Fibroblast of skin of left quadriceps (primary cell): ENCODE measurements at regions not wholly inside any gene's neighbourhood (a gene's known extent, or its start where the extent isn't known, plus 50 kb on each side); places are given as distances from the start of the nearest gene placed in this dataset.

Experiments
- DNase-seq, 2 experiments: peaks; one replicate each; pipeline ENCODE4 v3.0.0-alpha.2; 2013; ENCODE audit warnings: low read depth in 2 of 2

DNA sequence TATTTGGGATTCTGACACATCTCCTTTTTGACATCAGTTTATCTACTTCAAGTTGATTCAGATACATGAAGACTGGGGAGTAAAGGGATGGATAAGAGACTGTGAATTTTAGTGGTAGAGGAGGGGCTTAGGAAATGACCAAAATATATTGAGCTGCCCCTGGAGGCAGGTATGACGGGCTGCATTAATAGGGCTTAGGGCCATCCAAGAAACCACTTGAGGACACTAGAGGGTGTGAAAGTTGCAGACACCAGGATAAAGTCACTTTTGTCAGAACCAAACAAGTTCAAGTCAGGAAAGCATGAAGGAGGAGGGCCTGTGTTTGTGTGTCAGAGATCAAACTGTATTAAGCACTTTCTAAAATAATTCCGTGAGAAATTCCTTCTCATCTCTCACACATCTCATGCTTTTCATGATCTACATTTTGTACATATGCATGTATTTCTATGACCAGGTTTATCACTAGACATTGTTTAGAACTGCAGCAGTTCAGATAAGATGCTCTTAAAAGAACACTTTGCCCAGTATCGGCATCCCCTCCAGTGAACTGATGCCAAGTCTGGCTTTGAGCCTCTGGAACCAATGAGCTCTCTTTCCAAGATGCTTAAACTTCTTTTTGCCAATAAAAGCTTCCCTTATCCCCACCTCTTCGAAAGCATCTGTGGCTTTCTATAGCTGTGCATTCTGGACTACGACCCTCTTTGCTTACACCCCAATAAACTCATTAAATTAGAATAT lies 136.9 kb downstream of the SLC38A1 start:
- DNase-seq, result no peak

DNA sequence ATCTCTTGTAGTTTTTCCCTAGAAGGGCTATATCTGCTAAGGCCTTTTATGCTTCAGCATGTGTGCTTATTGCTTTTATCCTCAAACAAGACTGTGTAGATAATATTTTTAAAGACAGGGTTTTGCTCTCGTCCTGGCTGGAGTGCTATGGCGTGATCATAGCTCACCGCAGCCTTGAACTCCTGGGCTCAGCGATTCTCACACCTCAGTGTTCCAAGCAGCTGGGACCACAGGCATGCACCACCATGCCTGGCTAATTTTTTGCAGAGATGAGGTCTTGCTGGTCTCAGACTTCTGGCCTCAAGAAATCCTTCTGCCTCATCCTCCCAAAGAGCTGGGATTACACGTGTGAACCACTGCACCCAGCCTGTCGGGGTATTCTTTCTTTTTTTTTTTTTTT lies 137.3 kb upstream of the SCAF11 start:
- no peak for DNase-seq

DNA sequence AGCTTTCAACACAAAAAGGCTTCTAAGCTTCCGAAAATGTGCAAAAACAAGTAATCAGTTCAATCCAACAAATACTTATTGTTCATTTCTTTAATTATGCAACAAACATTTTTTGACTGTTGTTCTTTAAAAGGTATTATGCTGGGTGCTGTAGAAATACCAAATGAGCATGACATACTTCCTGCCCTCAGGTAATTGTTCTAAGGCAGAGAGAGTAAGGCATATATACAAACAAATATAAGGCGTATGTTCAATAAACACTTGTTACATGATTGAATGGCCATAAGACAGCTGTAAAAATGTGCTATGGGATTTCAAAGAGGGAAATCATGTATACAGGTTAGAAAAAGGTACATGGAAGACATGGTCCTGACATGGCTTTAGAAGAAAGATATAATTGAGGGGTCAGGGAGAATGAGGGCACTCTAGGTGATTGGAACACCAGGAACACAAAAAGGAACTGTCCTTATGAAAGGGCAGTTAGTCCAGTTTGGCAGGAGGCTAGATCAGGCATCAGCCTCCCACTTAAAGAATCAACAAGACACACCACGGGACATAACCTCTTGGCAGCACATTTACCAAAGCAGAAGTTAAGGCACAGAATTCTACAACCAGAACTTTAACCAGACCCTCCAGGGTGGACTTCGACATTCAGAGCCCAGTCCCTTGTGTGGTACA lies 135.8 kb upstream of the SCAF11 start:
- no peak for DNase-seq

DNA sequence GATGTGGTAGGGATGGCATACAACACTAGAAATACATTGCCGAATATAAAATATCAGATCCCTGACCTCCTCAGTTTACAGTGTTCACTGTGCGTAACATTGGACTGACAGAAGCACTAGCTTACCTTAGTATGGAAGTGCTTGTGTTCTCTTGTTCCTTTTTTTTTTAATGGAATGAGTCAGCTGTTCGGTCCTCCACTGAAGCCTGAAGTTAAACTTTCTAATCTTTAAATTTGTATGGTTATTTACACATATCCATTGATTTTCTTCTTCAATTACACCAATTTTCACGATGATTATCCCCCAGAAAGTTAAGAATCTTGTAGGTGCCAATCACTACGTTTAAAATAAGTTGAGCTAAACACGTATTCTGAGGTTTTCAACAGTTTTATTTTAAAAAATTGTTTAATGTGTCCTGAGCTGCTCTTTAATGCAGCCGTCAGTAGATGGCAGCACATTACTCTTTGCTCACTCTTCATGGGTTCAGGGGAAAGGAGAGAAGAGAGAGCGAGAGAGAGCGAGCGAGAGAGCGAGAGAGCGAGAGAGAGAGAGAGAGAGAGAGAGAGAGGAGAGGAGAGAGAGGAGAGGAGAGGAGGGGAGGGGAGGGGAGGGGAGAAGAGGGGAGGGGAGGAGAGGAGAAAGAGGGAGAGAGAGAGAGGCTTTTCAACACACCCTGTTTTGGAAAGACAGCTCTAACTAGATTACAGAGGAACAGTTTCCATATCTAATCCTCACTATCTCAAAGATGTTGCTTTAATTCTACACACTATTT lies 134.7 kb upstream of the SCAF11 start:
- DNase-seq, result peak; percentile 70 to 72

DNA sequence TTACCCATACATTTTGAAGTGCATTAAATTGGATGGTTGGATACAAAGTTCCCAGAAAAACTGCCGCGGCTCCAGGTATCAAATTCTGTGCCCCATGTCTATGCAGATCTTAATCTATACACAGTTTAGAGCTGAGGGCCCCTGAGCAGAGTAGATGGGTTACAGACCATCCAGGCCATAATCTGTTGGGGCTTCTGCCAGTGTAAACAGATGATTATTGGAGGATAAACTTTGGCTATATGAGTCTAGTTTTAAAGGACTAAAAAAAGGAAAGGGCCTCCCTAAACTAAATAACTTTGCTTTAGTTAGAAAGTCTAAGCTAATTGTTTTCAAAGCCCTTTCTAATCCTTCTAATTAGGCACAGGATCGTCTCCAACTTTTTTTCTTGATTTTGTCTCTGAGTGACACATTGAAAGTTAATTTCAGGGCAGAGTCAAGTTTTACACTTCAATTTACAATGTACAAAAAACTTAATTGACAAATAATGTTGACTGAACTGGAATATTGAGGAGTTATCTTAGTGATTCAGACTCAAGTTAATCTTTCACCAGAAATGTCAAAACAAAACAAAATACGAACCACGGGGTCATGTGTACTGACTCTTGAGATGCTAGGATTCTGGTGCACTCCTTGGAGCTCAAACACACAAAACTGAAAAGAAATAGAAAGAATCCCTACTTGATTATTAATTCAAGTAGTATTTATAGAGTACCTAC lies 133.9 kb upstream of the SCAF11 start:
- no peak for DNase-seq

DNA sequence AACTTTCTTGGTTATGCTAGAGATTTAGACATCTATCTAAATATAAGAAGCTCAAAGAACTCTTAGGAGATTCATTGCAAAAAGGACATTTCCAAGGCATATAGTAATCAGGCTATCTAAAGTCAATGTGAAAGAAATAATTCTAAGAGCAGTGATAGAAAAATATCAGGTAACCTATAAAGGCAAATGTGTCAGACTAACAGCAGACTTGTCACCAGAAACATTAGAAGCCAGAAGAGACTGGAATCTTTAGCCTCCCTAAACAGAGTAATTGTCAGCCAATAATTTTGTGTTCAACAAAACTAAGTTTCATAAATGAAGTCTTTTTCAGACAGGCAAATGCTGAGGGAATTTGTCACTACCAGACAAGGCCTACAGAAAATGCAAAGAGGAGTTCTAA lies 122.0 kb upstream of the SCAF11 start:
- DNase-seq, result no peak

DNA sequence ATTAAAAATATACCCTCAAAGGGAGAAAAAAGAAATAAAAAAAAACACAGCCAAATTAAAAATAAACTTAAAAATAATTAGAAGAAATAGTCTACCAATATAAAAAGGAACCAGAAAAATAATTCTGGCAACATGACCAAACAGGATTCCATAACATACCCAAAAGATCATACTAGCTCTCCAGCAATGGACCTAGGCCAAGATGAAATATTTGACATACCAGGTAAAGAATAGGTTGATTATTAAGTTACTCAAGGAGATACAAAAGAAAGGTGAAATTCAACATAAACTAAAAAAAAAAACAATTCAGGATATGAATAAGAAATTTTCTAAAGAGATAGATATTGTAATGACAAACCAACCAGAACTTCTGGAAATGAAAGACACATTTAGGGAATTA lies 121.3 kb upstream of the SCAF11 start:
- DNase-seq, result no peak

DNA sequence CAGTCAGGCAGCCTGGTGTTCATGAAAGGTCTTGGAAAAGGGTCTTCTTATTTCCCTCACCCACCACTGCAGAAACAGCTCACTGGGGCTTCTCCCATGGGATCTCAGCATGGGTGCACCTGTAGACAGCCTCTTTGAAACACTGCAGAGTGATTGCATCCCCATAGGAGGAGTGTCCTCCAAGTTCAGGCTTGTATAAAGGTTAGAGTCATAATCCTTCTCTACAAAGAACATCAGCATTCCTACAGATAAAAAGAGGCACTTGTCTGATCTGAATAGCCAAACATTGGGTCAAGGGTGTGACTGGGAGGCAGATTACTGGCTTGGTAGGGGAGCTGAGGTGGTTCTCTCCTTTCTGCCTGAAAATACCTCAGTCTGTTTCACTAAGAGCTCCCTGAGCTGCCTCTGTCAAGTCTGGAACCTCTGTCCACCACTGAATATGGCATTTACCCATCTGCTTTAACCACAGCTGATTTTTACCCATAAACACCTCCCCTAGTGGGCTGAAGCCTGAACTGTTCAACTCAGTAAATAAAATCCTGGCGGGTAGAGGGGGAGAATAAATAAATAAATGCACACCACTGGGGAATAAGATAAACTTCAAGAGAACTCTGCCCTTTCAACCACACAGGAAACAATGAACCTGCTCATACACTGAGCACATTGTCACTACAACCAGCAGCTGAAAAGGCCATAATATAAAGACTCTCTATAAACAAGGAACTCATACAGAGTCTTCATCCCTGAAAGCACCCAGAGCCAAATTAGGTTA lies 120.7 kb upstream of the SCAF11 start:
- DNase-seq, result no peak

DNA sequence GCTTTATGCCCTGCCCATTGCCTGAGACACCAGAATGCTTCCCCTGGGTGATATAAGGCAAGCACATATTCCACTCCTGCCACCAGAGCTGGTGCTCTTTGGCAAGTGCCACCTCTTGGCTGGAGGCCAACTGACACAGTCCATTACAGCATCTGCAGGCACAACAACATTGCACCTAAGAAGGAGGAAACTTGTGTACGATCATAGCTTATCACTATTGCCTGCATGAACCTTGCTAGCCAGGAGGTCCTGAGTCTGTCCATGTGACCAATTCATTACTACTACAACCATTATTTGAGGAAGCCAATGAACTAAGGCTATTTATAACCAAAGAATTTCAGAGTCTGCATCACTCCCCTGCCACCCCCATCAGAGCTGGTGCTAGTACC lies 119.8 kb upstream of the SCAF11 start:
- DNase-seq, result no peak

DNA sequence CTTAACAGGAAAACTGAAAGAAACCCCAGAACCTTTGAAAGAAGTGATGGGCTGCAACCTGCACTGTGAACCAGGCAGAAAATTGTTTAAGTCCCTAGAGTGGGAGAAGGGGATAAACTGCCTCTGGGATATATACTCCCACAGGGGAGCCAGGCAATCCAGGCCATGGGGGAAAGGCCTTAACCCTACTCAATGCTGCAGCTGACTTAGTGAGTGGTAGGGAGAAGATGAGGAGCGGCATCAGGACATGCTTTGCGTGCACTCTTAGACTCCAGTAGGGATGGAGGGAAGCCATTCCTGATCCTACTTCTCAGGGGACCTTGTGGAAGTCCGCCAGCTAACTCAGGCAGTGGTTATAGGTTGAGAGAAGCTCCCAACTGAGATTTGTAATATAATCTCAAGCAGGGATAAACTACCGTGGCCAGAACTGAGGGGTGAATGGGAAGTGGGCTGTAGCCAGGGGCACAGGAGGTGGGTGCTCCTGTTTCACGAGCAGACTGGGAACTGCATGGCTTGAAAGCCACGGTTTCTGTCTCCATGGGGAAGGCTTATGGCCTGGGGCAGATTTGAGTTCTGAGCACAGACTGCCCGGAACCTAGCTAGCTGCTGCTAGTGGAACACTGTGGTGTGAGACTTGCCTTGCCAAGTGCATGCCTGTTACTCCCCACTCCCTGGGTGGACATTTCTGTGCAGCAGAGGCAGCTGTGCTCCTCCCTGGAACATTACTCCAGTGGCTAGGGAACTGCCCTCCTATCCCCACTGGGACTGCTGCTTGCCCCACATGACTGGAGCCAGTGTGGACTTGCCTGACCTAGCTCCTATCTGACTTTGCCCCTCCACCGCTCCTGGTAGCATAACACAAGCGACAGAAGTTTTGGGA lies 119.2 kb upstream of the SCAF11 start:
- no peak for DNase-seq

DNA sequence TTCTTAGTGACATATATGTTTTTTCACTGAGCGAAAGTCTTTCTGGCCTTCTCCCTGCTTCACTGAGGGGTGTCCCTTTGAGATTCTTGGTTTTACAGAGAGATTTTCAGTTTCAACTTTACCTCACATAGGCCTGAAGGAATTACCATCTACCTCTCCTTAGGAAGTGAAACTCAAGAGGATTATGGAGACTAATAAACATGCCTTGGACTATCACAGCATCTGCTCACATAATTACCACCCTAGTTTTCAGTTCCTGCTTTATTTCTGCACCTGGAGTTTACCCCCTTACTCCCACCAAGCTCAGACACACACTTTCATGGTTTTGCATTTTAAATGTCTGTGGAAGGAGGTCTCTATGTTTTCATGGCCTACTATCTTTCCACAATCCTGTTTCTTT lies 118.3 kb upstream of the SCAF11 start:
- no peak for DNase-seq

DNA sequence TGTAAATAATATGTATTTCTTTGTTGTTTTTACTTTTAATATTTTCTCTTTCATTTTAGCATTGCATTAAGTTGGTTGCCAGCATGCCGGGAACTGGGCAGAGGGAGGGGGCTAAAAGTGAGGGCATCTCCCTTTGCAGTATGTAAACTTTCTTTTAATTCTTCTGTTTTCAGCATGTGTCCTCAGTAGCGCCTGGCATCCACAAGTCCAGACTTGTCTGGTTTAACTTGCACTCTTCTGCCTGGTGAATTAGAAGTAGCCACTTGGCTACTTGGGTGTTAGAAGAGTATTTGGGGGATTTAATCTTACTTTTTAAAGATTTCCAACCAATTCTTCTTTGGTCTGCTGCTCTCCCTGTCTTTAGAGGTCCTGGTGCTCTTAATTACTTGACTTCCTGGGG lies 117.2 kb upstream of the SCAF11 start:
- DNase-seq, result no peak

DNA sequence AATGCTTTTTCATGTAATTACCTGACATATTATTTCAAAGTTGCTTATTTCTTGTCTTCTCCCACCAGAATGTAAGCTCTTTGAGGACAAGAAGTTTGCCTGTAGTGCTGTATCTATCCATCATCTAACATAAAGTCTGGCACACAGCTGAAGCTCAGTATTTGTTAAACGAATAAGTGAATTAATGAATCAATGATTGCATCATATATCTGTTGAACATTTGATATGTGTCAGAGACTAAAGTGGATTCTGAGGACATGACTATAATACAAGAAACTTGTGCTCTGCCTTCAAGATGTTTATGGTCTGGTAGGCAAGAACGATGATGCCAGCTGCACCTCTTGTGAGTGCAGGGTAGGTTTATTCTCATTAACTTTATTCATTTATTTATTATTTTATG lies 115.4 kb upstream of the SCAF11 start:
- DNase-seq, result no peak

DNA sequence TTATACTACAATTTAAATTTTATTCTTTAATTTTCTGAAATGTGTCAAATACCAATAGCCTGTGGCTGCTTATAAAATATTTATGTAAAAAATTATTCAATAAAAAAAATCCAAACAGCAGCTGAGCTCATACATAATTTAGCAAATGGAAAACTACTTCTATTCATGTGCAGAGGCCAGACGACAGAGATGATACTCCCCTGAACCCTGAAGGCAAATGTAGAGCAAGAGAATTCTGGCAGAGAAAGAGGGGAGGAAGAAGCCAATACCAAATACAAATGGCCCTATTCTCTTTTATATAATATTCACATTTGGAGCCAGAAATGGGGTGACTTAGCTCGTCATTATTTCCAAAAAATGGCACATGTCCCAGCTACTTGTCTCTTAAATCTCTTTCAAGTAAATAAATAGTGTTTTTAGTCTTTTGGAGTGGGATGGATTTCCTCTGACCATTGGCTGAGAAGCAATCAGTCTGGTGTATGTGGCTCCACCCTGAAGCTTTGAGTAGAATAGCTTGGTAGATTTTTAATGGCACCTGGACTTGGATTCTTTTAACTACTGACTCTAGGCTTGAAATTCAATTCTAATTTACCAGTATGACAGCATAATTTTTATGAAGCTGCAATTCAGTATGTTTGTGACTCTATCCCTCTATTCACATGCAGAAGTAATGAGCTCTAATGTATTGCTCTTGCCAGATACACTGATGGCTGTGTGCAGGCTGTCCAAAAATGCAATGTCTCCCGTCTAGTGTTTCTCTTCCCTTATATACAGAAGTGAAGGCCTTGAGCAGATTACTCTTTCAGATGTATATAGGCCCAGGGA lies 113.4 kb upstream of the SCAF11 start:
- no peak for DNase-seq

DNA sequence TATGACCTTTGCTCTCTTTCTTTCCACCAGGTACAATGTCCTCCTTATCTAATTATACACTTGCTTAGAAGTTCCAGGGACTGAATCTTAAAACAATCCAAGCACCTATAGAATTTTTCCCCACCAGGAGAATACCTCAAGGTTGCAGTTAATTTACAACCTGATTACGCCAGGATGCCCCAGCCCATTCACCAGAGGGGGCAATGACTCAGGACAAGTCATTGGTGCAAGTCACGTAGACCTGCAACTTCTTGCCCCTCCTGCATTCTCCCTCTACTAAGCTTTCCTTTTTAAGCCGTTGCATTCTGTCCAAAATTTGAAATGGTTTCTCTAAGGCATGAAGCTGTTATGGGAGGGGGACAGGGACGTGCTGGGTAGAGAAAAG lies 111.1 kb upstream of the SCAF11 start:
- no peak for DNase-seq

DNA sequence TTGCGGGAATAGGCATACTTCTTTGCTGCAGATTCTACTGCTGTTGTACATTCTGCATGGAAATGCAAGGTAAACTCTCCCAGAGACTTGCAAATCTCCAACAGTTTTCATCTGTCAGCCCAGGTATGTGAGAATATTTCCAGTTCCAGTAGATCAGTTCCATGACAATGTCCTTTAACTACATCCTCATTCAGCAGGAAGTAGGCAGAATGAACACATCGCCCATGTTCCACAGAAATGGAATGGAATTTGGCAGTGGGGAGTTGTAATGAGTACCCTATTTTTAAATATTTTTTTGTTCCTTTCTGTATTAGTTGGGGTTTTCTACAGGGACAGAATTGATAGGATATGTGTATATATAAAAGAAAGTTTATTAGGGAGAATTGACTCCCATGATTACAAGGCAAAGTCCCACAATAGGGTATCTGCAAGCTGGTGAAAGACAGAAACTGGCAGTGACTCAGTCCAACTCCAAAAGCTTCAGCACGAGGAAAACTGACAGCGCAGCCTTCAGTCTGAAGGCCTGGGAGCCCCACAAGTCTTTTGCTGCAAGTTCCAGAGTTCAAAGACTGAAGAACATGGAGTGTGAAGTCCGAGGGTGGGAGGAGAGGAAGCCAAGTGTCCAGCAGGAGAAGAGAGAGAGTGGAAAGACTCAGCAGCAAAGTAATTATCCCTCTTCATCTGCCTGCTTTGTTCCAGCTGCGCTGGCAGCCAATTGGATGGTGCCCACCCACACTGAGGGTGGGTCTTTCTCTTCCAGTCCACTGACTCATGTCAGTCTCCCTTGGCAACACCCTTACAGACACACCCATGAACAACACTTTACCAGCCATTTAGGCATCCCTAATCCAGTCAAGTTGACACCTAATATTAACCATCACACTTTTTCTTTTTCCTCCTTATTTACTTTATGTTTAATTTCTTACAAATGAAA lies 110.4 kb upstream of the SCAF11 start:
- no peak for DNase-seq

DNA sequence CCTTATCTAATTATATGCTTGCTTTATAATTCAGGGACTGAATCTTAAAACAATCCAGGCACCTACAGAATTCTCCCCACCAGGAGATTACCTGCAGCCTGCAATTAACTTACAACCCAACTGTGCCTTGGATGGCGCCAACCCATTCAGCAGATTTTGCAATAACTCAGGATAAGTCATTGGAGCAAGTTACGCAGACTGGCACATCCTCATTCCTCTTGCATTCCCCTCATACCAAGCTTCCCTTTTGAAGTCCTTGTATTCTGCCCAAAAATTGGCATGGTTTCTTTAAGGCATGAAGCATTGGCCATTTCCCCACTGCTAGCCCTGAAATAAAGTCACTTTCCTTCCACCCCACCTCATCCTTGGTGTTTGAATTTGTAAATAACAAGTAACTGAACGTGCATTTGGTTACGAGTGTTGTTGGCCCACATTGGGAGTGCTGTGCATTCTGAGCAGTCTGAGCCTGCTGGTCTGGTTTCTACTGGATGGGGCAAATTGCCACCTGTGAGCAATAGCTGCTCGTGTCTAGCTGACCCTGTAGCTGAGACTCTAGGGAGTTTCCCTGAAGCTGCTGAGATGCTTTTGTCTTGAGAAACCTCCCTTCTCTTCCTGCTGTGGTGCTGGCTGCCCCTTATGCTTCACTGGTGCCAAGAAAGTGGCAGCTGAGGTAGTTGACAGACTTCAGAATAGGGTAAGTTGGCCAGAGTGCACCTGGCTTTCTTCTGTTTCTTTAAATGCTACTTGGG lies 99.2 kb upstream of the SCAF11 start:
- DNase-seq, result no peak

DNA sequence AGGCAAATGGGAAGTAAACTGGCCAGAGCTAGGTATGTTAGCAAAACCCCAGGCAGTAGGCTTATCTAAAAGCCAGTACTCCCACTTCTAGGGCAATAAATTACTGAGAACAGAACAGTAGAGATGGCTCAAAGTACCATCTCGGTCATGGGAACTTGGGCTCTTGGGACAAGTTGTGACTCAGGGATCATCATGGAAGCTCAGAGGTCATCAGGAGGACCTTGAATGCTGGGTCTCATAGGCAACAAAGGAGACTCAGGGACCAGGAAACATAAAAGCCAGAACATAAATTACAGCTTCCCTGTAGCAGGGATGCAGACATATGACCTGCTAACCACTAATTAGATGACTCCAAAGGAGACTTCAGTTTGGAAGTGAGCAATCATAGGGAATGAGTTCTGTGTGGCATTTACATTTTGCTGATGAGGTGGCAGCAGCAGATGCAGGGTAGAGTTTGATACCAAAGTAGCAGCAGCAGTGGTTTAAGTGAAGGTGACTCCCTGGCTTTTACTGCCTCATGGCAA lies 97.6 kb upstream of the SCAF11 start:
- DNase-seq, result no peak
